HG03025 (cell line): ENCODE measurements at regions not wholly inside any gene's neighbourhood (a gene's known extent, or its start where the extent isn't known, plus 50 kb on each side); places are given as distances from the start of the nearest gene placed in this dataset.
"Not testable (repeated sequence)": the region's sequence is repeated elsewhere in the genome, so short reads cannot be mapped to it uniquely, and the experiment has no call there.

Experiments used
- ATAC-seq: cut with Tn5 transposase; IDR thresholded peaks from one replicate; pipeline ENCODE4 v1.9.1; 2021; ENCODE audit warnings: mild to moderate bottlenecking, moderate library complexity; ENCODE audit not compliant: unreplicated experiment, low FRiP score

DNA sequence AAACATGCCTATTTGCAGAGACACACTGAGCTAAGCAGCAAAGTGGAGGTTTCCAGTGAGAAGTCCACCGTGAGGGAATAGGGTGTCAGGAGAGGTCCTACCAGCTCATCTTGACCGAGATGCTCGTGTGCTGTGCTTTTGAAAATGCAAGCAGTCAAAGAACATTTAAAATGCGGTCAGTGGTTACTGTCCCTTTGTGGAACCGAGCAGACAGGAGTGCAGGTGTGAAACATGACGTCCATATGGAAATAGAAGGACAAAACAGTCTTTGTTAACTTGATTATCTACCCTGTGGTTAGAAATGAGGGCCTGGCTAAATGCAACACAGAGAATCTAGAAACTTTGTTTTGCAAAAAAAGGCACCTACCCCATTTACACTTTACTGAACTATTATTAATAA lies 473.3 kb downstream of the SPATA31A6 start:
- not testable (repeated sequence) for ATAC-seq

- ATAC-seq: not testable (repeated sequence)
These were observed 474.0 kb downstream of the SPATA31A6 start for GRCh38 chr9:42657496-42657895.

DNA sequence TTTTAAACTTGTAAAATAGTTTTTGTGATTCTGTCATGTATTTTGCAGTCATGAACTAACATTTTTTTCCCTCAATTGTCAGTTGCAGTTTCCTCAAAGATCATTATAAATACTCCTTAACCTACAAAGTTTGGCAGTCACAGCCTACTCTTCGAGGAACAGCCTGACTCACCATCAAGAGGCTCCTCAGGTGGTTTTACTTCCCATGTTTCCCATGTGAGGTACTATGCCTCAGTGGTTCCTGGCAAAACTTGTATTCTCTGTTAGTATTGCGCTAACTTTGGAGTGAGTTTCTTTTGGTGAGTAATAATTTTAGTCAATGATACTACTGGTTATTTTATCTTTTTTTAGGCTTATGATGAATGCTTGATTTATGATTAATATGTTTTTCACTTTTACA lies 513.7 kb downstream of the SPATA31A6 start:
- not testable (repeated sequence) for ATAC-seq

DNA sequence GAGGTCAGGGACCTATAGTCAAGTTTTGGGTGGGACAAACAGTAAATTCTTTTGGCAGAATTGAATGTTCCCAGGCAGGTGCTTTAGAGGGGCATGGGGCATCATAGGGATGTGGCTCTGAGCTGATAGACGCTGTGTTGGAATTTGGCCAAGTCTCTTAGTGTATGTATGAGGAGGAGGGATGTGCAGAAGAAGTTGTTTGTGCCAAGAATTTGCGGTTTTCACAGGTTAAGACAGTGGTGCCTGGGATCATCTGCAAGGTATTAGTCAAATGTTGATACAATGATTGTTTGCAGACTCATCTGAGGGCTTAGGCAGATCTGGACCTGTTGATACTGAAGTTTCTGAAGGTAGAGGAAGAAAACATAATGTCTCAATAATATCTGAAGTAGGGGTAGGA lies 519.4 kb downstream of the SPATA31A6 start:
- not testable (repeated sequence) for ATAC-seq

DNA sequence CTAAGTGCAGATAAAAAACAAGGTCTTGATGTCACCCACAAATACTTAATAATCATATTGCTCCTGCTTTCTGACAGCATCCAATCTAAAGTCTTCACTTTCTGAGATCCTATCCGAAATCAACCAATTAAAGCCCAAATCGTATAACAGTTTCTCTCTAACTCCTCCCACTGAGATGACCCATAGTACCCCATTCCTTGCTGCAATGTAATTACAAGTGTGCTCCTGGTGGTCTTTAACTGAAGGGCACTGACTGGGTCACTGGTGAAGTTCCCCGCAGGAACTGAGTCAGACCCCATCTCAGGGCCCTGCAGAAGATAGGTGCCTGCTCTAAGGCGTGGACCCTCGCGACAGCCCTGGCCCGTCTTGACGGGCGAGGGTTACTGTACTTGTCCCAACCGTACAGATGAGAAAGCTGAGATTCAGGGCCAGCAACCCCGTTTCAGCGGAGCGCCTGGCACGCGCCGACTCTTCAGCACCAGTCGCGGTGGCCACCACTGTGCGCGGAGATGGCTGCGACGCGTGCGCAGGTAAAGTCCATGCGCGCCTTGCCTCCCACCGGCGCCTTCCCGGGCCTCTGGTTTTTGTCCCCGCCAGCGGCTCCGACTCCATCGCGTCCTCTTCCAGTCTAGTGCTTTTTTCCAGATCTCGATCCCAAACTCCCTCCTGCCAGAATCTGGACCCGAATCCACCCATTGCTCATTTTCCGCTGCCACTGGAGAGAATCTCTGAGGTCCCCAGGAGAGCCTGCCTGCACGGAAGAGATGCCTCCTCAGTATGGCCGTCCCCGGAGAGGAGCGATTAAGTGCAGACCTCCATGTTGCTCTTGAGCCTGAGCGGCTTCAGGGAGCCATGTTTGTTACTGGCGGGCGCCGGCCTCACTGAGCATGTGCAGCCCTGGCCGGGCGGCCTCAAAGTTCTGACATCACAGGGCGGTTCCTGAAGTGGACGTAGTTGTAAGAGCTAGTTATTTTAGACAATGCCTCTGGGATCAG lies 541.7 kb downstream of the SPATA31A6 start:
- ATAC-seq: not testable (repeated sequence)

DNA sequence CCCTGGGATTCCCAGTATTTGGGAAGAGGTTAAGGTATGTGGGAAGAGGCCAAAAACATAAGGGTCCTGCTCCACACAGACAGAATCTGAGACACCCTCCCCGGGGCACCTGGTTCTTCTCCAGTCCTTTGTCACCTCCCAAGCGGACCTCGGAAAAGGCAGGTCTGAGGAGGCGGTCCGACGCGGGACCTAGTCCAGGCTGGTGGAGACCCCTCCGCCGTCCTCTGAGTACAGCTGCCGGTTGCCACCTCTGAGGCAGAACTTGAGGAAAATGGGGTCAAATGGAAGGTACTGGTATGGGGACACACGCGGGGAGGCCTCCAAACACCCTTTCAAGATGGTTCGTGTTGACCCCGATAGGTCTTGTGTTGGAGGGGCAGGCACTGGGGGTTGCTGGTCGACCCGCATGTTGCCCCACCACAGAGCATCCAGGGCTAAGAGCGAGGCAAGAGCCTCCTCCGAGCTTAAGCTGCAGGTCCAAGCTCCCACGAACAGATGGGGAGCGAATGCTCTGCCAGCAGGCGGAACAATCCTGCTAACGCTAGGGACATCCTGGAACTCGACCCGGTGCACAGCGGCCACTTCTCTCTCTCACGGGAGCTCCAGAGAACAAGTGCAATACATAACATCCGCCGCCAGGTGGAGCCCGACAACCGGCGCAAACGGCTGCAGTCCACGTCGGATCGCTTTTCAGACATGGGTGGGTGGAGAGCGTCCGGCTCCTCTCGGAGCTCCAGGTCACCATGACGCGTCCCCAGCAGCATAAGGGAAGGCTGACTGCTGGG lies 559.8 kb downstream of the SPATA31A6 start:
- ATAC-seq: peak; percentile 79

- ATAC-seq: not testable (repeated sequence)
These were observed 573.8 kb downstream of the SPATA31A6 start for GRCh38 chr9:42757251-42757650.

- not testable (repeated sequence) for ATAC-seq
These were observed 575.9 kb downstream of the SPATA31A6 start for GRCh38 chr9:42759320-42759719.

DNA sequence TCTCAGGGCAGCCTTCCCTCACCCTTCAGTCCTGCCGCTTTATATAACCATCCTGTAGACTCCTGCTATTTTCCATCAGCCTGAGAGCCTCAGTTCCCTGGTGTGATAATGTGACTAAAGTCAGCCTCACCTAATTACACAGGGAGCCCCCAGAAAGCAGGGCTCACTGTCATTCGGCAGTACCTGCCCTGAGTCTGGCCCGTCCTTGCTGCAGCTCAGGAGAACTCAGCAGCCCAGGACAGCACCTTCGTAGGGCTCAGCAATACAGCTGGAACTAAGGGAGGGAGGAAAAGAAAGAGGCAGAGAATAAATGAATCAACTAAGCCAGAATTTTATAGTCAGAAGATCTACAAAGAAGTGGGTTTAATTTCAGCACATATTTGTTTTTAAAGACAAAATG lies 598.7 kb downstream of the SPATA31A6 start:
- ATAC-seq: not testable (repeated sequence)

DNA sequence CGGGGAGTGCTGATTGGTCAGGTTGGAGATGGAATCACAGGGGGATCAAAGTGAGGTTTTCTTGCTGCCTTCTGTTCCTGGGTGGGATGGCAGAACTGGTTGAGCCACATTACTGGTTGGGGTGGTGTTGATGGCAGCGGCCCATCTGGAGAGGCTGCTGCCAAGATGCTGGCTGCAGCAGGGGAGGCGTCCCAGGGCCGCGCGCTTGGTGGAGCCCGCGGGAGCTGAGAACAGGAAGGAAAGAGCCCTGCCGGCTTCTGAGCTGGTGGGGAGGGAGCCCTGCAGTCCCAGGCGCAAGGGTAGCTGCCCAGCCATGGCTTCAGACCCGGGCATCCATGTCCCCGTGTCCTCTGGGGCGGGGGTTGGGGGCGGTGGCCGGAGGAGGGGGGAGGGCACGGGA lies 609.3 kb downstream of the SPATA31A6 start:
- ATAC-seq: not testable (repeated sequence)

DNA sequence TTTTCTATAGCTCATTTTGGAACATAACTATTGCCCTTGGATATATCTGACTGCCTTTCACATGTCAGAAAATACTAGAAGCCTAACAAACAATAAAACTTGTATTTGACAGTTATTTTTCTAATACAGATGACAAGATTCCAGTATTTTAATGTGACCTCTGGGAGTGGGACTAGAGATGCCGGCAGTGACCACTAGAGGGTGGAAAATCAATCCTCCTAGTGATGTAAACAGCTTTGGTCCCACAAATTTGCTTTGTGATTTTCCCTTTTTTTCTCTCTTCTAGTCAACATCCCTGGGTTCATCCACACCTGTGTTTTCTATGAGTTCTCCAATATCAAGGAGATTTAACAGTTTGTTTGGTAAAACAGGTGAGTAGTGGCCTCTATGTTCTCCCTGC lies 615.1 kb downstream of the SPATA31A6 start:
- not testable (repeated sequence) for ATAC-seq

DNA sequence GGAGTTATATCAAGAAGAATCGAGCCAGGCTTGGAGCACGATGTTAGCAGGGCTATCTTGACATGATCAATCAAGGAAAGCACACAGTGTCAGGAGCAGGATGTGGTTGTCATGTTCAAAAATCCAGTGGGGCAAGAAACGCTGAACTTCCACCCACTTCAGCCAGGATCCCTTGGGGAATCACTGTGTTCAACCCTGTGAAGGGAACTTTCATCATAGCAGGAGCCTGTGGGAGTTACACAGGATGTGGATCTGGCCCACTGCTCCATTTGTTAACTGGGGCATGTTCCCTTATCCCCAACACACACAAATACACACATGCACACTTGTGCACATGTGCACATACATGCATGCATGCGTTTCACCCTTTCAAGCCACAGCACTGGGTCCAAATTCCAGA lies 619.3 kb downstream of the SPATA31A6 start:
- not testable (repeated sequence) for ATAC-seq

DNA sequence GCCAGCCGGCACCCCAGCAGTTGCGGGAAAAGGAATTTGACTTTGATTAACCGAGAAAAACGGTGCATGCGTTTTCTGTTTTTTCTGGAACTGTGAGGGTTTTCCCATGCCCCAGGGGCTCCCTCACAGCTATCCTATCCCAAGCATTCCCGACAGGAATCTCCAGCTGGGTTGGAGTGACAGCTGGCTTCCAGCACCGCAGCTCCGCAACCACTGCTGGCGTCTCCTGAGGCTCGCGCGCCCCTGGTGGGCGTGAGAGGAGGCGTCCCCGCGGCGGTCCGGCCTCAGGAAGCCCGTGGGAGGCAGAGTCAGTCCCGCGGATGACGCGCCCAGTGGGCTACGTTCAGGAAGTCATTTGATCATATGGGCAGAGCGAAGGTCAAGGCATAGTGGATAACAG lies 623.2 kb downstream of the SPATA31A6 start:
- not testable (repeated sequence) for ATAC-seq

DNA sequence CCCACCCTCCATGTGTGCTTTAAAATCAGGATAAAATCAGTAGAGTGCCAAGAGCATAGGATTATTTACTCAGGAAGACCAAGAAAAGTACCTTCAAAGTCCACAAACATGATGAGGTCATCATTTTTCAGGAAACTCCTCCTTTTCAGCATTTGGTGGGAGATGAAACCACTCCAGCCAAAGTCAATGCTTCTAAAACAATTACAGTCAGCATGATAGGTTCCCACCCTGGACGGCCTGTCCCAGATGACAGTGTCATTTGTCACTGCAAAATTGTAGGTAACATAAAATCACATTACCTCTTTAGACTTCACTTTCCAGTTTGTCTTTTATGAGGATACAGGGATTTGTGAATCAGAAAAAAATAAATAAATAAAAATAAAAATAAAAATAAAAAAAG lies 638.0 kb downstream of the SPATA31A6 start:
- not testable (repeated sequence) for ATAC-seq

GRCh38 chr9:42848156-42848555 lies 664.7 kb downstream of the SPATA31A6 start:
- ATAC-seq: not testable (repeated sequence)

- not testable (repeated sequence) for ATAC-seq
These were observed 667.6 kb downstream of the SPATA31A6 start for GRCh38 chr9:42850896-42851693.

GRCh38 chr9:42851701-42852100 lies 668.2 kb downstream of the SPATA31A6 start:
- not testable (repeated sequence) for ATAC-seq

DNA sequence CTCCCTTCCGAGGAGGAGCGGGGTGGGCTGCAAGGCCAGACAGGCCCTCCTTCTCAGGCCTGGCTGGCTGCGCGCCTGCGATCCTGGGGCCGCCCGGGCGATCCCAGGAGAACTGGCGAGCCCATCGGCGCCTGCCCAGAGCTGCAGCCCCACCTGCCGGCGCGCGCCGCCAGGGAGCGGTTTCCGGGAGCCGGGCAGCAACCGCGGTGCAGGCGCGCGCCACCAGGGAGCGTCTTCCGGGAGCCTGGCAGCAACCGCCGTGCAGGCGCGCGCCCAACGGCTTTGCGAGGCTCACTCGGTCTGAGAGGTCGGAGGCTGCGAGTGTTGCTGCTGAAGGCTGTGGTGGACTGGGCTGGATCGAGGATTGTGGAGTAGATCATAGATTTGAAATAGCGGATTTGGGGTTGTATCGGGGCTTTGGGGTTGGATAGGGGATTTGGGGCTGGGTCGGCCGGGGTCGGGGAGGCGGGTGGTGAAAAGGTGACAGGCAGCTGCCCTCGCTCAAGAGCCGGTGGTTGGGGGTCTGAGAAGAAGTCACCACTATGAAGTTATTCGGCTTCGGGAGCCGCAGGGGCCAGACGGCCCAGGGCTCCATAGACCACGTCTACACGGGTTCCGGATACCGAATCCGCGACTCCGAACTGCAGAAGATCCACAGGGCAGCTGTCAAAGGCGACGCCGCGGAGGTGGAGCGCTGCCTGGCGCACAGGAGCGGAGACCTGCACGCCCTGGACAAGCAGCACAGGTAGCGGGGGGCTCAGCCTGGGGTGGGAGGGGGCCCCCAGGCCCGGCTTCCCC lies 668.9 kb downstream of the SPATA31A6 start:
- not testable (repeated sequence) for ATAC-seq

GRCh38 chr9:42860133-42860532 lies 676.7 kb downstream of the SPATA31A6 start:
- not testable (repeated sequence) for ATAC-seq
